ENCODE measurements at regions not wholly inside any gene's neighbourhood (a gene's known extent, or its start where the extent isn't known, plus 50 kb on each side); places are given as distances from the start of the nearest gene placed in this dataset.

DNA sequence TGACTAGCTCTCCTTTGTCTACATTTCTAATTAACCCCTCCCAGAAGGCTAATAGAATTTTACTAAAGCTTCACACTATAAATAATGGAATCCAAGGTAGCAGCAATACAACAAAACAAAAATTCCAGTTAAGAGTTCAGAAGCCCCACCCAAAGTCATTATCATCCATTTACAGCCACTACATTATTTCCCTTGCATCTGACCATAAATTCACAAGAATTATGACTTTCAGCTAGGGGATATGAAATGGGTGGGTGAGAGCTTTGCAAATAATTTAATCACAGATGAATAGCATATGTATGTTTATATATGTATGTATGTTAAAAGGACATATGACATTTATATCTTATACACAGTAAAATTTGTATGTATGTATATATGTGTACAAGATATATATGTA, 65.3 kb upstream of the PTGDR start:
- DNase-seq (ENCODE audit: low read depth in 2 of 2): no peak
- H3K4me3 ChIP-seq (replicated peaks in 1 of 2; ENCODE audit: low read depth in 2 of 2, low read length in 2 of 2): no peak overlapping the region
- no peak for TF ChIP-seq CTCF (IDR thresholded peaks at IDR 0.05; ENCODE audit: low read depth, low read length)

GRCh38 chr14:52190337-52190931, 77.1 kb upstream of the PTGDR start:
- DNase-seq (ENCODE audit: low read depth in 2 of 2): no peak
- TF ChIP-seq CTCF (IDR thresholded peaks at IDR 0.05; ENCODE audit: low read depth, low read length): no peak
- H3K4me3 ChIP-seq (replicated peaks in 1 of 2; ENCODE audit: low read depth in 2 of 2, low read length in 2 of 2): no peak overlapping the region

GRCh38 chr14:52189325-52189724, 78.2 kb upstream of the PTGDR start:
- DNase-seq (ENCODE audit: low read depth in 2 of 2): no peak
- no peak for TF ChIP-seq CTCF (IDR thresholded peaks at IDR 0.05; ENCODE audit: low read depth, low read length)
- no peak overlapping the region for H3K4me3 ChIP-seq (replicated peaks in 1 of 2; ENCODE audit: low read depth in 2 of 2, low read length in 2 of 2)

DNA sequence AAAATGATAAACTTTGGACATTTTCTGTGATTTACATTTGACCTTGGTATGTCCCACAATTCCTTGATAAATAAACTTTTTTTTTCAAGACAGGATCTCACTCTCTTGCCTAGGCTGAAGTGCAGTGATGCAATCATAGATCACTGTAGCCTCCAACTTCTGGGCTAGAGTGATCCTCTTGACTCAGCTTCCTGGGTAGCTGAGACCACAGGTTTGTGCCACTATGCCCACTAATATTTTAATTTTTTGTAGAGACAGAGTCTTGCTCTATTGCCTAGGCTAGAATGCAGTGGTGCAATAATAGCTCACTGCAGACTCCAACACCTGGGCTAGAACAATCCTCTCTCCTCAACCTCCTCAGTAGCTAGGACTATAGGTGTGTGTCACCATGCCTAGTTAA, 79.1 kb upstream of the PTGDR start:
- DNase-seq (ENCODE audit: low read depth in 2 of 2): no peak
- no peak for TF ChIP-seq CTCF (IDR thresholded peaks at IDR 0.05; ENCODE audit: low read depth, low read length)
- H3K4me3 ChIP-seq (replicated peaks in 1 of 2; ENCODE audit: low read depth in 2 of 2, low read length in 2 of 2): no peak overlapping the region

- H3K4me3 ChIP-seq (replicated peaks in 1 of 2; ENCODE audit: low read depth in 2 of 2, low read length in 2 of 2): no peak overlapping the region
- no peak for DNase-seq (ENCODE audit: low read depth in 2 of 2)
- TF ChIP-seq CTCF (IDR thresholded peaks at IDR 0.05; ENCODE audit: low read depth, low read length): no peak
These were observed 82.3 kb upstream of the PTGDR start for GRCh38 chr14:52185178-52185577.

- H3K4me3 ChIP-seq (replicated peaks in 1 of 2; ENCODE audit: low read depth in 2 of 2, low read length in 2 of 2): no peak overlapping the region
- no peak for DNase-seq (ENCODE audit: low read depth in 2 of 2)
- no peak for TF ChIP-seq CTCF (IDR thresholded peaks at IDR 0.05; ENCODE audit: low read depth, low read length)
These were observed 84.6 kb upstream of the PTGDR start for GRCh38 chr14:52182853-52183252.

DNA sequence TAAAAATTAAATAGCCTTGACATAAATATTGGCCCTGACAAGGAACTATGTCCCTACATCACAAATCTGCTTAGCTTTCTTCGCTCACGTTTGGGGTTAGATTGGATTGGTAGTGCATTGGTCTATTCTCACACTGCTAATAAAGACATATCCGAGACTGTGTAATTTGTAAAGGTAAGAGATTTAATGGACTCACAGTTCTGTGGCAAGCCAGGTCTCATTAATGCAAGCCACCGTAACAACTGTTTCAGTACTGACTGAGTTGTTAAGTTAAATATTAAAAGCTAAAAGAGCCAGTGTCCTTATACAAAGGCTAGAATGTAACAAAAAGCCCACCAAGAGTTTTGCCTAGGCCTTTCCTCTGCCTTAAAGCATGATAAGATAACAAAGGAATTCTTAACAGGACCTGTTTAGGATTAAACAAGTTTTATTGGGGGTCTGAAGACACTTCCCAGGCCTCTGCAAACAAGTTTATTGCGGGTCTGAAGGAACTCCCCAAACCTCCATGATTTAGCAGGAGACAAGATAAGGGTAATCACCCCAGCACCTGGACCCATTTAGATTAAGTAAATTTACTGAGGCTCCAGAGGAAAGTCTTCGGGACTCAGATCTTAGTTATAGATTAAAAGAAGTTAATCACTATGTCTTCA, 88.2 kb upstream of the PTGDR start:
- no peak overlapping the region for H3K4me3 ChIP-seq (replicated peaks in 1 of 2; ENCODE audit: low read depth in 2 of 2, low read length in 2 of 2)
- no peak for DNase-seq (ENCODE audit: low read depth in 2 of 2)
- TF ChIP-seq CTCF (IDR thresholded peaks at IDR 0.05; ENCODE audit: low read depth, low read length): no peak

Measured in cardiac fibroblast (primary cell).